GM19372 (cell line): ENCODE measurements at regions not wholly inside any gene's neighbourhood (a gene's known extent, or its start where the extent isn't known, plus 50 kb on each side); places are given as distances from the start of the nearest gene placed in this dataset.

Experiments
- ATAC-seq: cut with Tn5 transposase; IDR thresholded peaks from one replicate; pipeline ENCODE4 v1.9.1; 2021; ENCODE audit warnings: mild to moderate bottlenecking, low read depth, moderate library complexity; ENCODE audit not compliant: unreplicated experiment

- no peak for ATAC-seq
Measured at GRCh38 chr4:42328978-42329377, 68.3 kb upstream of the SHISA3 start.

GRCh38 chr4:42329421-42329820 lies 67.9 kb upstream of the SHISA3 start:
- ATAC-seq: no peak

GRCh38 chr4:42330002-42330592 lies 67.2 kb upstream of the SHISA3 start:
- no peak for ATAC-seq

- no peak for ATAC-seq
Measured at GRCh38 chr4:42331040-42331439, 66.2 kb upstream of the SHISA3 start.

- ATAC-seq: no peak
Measured at GRCh38 chr4:42331914-42332368, 65.3 kb upstream of the SHISA3 start.

GRCh38 chr4:42339935-42340406 lies 57.3 kb upstream of the SHISA3 start:
- ATAC-seq: no peak

- ATAC-seq: no peak
Measured at GRCh38 chr4:42341518-42342026, 55.7 kb upstream of the SHISA3 start.

- ATAC-seq: no peak
Measured at GRCh38 chr4:42342459-42342858, 54.8 kb upstream of the SHISA3 start.

GRCh38 chr4:42344309-42344708 lies 53.0 kb upstream of the SHISA3 start:
- ATAC-seq: no peak

- ATAC-seq: no peak
Measured at GRCh38 chr4:42344749-42345148, 52.5 kb upstream of the SHISA3 start.

- no peak for ATAC-seq
Measured at GRCh38 chr4:42345962-42346544, 51.2 kb upstream of the SHISA3 start.

- no peak for ATAC-seq
Measured at GRCh38 chr4:42347076-42347475, 50.2 kb upstream of the SHISA3 start.
